ENCODE measurements at regions not wholly inside any gene's neighbourhood (a gene's known extent, or its start where the extent isn't known, plus 50 kb on each side); places are given as distances from the start of the nearest gene placed in this dataset.

GRCh38 chrX:17922303-17922702 is 61.2 kb upstream of the RAI2 start:
- Mint-ChIP-seq H3K27ac (ENCODE audit: unreplicated experiment) (no peak overlapping the region), H3K4me3 (ENCODE audit: unreplicated experiment) (no peak overlapping the region), H3K4me1 (ENCODE audit: low read depth, unreplicated experiment) (no peaks in the 10 kb centered on the region), H3K9me3 (ENCODE audit: unreplicated experiment) (peaks cover 10% of the 10 kb centered on the region), H3K27me3 (ENCODE audit: insufficient read depth, unreplicated experiment) (peaks cover 6% of the 10 kb centered on the region), H3K36me3 (ENCODE audit: insufficient read depth, unreplicated experiment) (no peaks in the 10 kb centered on the region)
- Histone ChIP-seq H3K4me3 (ENCODE audit: low read depth, low read length) (no peak overlapping the region), H3K4me1 (no peaks in the 10 kb centered on the region), H3K36me3 (ENCODE audit: control insufficient read depth, insufficient read depth, low read length) (no peaks in the 10 kb centered on the region), H3K9me3 (no peaks in the 10 kb centered on the region), H3K27me3 (replicated peaks; ENCODE audit: control insufficient read depth, insufficient read depth, low read length) (no peaks in the 10 kb centered on the region)
- intact Hi-C loops (cut with micrococcal nuclease; ENCODE audit: unreplicated experiment), result no loop called here
- no peak for TF ChIP-seq CTCF (IDR thresholded peaks at IDR 0.05; ENCODE audit: insufficient read depth in 1 of 2, low read depth in 1 of 2, low read length in 1 of 2, severe bottlenecking in 1 of 2, unreplicated experiment in 1 of 2)
- no TSS peak for BruUV-seq (replicated peaks)
- DNase-seq, result no peak
- CTCF ChIA-PET, result no interaction called here
- POLR2A ChIA-PET, result no interaction called here

GRCh38 chrX:17919896-17920446 is 58.9 kb upstream of the RAI2 start:
- Mint-ChIP-seq H3K9me3 (ENCODE audit: unreplicated experiment) (no peaks in the 10 kb centered on the region), H3K36me3 (ENCODE audit: insufficient read depth, unreplicated experiment) (no peaks in the 10 kb centered on the region), H3K4me1 (ENCODE audit: low read depth, unreplicated experiment) (no peaks in the 10 kb centered on the region), H3K27me3 (ENCODE audit: insufficient read depth, unreplicated experiment) (no peaks in the 10 kb centered on the region), H3K4me3 (ENCODE audit: unreplicated experiment) (no peak overlapping the region), H3K27ac (ENCODE audit: unreplicated experiment) (no peak overlapping the region)
- Histone ChIP-seq H3K4me1 (no peaks in the 10 kb centered on the region), H3K27me3 (replicated peaks; ENCODE audit: control insufficient read depth, insufficient read depth, low read length) (no peaks in the 10 kb centered on the region), H3K4me3 (ENCODE audit: low read depth, low read length) (no peak overlapping the region), H3K36me3 (ENCODE audit: control insufficient read depth, insufficient read depth, low read length) (no peaks in the 10 kb centered on the region), H3K9me3 (no peaks in the 10 kb centered on the region)
- ChIA-PET POLR2A (no interaction called here), CTCF (no interaction called here)
- BruUV-seq (replicated peaks), result no TSS peak
- intact Hi-C loops (cut with micrococcal nuclease; ENCODE audit: unreplicated experiment), result no loop called here
- no peak for TF ChIP-seq CTCF (IDR thresholded peaks at IDR 0.05; ENCODE audit: insufficient read depth in 1 of 2, low read depth in 1 of 2, low read length in 1 of 2, severe bottlenecking in 1 of 2, unreplicated experiment in 1 of 2)
- DNase-seq, result no peak

- H3K4me1 Mint-ChIP-seq (ENCODE audit: low read depth, unreplicated experiment), result no peaks in the 10 kb centered on the region
- Histone ChIP-seq H3K27me3 (replicated peaks; ENCODE audit: control insufficient read depth, insufficient read depth, low read length) (no peaks in the 10 kb centered on the region), H3K4me3 (ENCODE audit: low read depth, low read length) (no peak overlapping the region), H3K9me3 (no peaks in the 10 kb centered on the region), H3K36me3 (ENCODE audit: control insufficient read depth, insufficient read depth, low read length) (no peaks in the 10 kb centered on the region), H3K4me1 (no peaks in the 10 kb centered on the region)
- POLR2A ChIA-PET, result no interaction called here
- H3K27me3 Mint-ChIP-seq (ENCODE audit: insufficient read depth, unreplicated experiment), result no peaks in the 10 kb centered on the region
- no peak for TF ChIP-seq CTCF (IDR thresholded peaks at IDR 0.05; ENCODE audit: insufficient read depth in 1 of 2, low read depth in 1 of 2, low read length in 1 of 2, severe bottlenecking in 1 of 2, unreplicated experiment in 1 of 2)
- no peaks in the 10 kb centered on the region for H3K9me3 Mint-ChIP-seq (ENCODE audit: unreplicated experiment)
- no peaks in the 10 kb centered on the region for H3K36me3 Mint-ChIP-seq (ENCODE audit: insufficient read depth, unreplicated experiment)
- intact Hi-C loops (cut with micrococcal nuclease; ENCODE audit: unreplicated experiment), result no loop called here
- no TSS peak for BruUV-seq (replicated peaks)
- no peak overlapping the region for H3K27ac Mint-ChIP-seq (ENCODE audit: unreplicated experiment)
- no peak overlapping the region for H3K4me3 Mint-ChIP-seq (ENCODE audit: unreplicated experiment)
- no peak for DNase-seq
- CTCF ChIA-PET, result no interaction called here
Observed at GRCh38 chrX:17917945-17918577, 57.0 kb upstream of the RAI2 start.
